Neural progenitor cell (in vitro differentiated cells): ENCODE measurements at regions not wholly inside any gene's neighbourhood (a gene's known extent, or its start where the extent isn't known, plus 50 kb on each side); places are given as distances from the start of the nearest gene placed in this dataset.

Experiments
- EZH2 ChIP-seq: fragments of 200-600 bp; sonication (generic); IDR thresholded peaks from 2 replicates; pipeline ENCODE4 v1.6.1; 2017; ENCODE audit warnings: antibody characterized with exemption, mild to moderate bottlenecking, moderate library complexity
- EZH2phosphoT487 ChIP-seq: fragments of 200-600 bp; sonication (generic); IDR thresholded peaks from 2 replicates; pipeline ENCODE4 v1.6.1; 2017; ENCODE audit warnings: antibody characterized with exemption
- TF ChIP-seq, protein P1 (sequence below): fragments of 200-600 bp; sonication (generic); IDR thresholded peaks from 2 replicates; pipeline ENCODE4 v1.5.1; 2017; ENCODE audit warnings: antibody characterized with exemption, mild to moderate bottlenecking

DNA sequence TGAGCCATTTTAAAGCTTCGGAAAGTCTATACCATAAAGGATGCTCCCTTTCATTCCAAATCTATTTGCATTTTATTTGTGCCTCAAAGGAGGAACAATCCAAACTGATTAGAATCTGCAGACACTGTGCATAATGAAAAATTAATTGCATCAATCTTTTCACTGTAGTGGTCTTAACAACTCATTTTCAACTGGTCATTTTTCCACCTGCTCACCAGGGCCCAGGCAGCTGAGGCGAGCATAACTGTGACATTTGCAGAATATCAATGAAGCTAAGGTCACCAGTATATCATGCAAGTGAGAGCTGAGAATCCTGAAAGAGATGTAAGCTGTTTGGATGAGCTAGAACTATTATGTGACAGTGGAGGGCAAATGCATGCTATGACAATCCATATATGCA lies 387.3 kb upstream of the TECRL start:
- TF ChIP-seq, protein P1, sequence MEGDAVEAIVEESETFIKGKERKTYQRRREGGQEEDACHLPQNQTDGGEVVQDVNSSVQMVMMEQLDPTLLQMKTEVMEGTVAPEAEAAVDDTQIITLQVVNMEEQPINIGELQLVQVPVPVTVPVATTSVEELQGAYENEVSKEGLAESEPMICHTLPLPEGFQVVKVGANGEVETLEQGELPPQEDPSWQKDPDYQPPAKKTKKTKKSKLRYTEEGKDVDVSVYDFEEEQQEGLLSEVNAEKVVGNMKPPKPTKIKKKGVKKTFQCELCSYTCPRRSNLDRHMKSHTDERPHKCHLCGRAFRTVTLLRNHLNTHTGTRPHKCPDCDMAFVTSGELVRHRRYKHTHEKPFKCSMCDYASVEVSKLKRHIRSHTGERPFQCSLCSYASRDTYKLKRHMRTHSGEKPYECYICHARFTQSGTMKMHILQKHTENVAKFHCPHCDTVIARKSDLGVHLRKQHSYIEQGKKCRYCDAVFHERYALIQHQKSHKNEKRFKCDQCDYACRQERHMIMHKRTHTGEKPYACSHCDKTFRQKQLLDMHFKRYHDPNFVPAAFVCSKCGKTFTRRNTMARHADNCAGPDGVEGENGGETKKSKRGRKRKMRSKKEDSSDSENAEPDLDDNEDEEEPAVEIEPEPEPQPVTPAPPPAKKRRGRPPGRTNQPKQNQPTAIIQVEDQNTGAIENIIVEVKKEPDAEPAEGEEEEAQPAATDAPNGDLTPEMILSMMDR, result no peak
- TF ChIP-seq EZH2 (no peak), EZH2phosphoT487 (no peak)
